GM18502 (cell line): ENCODE measurements at regions not wholly inside any gene's neighbourhood (a gene's known extent, or its start where the extent isn't known, plus 50 kb on each side); places are given as distances from the start of the nearest gene placed in this dataset.

Source experiments
- ATAC-seq: cut with Tn5 transposase; IDR thresholded peaks from one replicate; pipeline ENCODE4 v1.9.1; 2021; ENCODE audit warnings: mild to moderate bottlenecking; ENCODE audit not compliant: unreplicated experiment, poor library complexity

DNA sequence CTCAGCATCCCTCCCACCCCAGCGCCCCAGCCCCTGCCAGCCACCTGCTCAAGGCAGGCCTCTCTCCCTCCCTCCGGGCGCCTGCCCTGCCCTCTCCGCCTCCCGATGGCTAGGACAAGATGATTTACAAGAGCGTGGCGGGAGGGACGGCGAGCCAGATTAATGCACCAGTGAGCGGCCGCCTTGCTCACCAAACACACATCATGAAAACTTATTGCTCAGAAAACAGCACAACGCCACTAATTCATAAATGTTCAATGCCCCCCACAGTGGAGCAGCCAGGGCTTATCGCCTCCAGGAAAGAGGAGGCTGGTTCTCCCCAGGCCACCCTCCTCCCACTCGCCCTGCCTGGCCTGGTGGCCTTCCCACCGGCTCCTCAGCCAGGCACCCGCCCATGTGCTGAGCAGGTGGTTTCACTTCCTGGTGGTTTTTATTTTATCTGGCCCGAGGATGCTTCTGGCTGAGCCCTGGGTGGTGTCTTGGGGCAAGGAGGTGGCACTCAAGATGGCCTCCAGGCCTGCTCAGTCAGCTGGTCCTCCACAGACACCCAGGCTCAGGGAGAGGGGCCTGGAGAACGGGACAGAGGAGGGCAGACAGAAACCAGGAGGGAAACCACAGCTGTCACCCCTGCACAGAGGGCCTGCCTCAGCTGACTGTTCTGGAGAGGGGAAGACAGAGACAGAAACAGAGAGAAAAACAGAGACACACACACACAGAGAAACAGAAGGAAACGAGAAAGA is 284.9 kb downstream of the UACA start:
- peak; percentile 40 for ATAC-seq

DNA sequence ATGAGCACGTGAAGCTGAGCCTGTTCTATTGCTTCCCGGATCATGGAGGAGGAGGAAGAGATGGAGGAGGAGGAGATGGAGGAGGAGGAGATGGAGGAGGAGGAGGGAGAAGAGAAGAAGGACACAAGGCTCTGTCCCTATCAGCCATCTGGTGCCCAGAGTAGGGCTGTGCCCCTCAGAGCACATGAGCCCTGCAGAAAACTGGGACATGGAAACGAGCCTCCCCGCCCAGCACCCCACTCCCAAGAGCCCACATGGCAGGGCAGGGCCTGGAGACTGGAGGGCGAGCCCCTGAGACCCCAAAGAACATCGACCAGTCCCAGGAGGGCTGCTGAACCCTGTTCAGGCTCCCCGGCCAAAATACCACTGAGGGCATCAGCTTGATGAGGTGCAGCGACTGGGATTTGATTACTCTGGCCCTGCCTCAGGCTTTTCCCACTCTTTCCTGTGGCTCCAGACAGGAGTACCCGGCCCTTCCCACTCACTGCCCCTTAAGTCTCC is 285.6 kb downstream of the UACA start:
- ATAC-seq: no peak

DNA sequence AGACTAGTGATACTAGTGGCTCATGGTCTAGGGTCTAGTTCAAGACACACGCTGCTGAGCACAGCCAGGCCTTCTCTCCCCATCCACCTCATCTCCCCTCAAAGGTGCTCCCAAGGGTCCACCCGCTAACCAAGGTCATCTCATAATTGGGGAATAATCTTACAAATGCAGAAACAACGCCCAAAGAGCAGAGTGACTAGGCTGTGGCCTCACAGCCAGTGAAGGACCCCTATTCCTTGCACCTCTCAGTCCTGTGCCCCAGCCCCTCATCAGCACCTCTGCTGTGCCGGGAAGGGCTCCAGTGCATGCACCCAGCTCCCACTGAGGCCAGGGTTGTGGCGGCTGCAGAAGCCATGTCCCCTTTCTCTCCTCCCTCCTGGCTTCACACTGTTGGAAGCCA is 286.9 kb downstream of the UACA start:
- ATAC-seq: no peak

DNA sequence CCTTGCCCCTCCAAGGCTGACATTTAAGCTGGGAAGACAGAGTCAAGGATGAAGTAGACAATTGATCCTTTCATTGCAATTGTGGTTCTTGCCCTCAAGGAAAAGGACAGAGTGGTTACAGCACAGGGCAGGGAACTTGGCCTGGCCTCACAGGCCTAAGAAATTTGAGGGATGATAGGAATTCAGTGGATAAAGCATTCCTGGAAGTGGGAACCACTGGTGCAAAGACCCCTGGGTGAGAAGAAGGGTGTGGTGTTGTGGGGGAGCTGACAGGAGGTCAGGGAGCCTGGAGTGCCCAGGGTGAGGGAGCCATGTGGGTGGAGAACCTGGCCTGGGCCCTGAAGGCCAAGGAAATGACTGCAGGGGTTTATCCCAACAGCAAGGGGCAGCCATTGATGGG is 287.4 kb downstream of the UACA start:
- no peak for ATAC-seq

DNA sequence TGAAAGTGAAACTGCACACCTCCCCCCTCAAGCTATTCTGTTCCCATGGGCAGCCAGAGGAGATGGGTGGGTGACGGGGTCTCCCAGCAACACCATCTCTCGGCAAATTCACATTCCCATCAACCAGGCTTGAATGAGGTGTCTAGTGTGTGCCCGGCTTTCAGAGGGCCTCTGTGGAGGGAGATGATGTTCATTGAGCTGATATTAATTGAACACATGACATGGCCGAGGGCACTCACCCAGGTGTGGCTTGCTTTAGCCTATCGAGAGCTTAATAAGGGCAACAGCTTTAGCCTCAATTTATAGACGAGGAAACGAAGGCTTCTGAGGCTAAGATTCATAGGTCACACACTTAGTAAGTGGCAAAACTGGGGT is 288.0 kb downstream of the UACA start:
- no peak for ATAC-seq

DNA sequence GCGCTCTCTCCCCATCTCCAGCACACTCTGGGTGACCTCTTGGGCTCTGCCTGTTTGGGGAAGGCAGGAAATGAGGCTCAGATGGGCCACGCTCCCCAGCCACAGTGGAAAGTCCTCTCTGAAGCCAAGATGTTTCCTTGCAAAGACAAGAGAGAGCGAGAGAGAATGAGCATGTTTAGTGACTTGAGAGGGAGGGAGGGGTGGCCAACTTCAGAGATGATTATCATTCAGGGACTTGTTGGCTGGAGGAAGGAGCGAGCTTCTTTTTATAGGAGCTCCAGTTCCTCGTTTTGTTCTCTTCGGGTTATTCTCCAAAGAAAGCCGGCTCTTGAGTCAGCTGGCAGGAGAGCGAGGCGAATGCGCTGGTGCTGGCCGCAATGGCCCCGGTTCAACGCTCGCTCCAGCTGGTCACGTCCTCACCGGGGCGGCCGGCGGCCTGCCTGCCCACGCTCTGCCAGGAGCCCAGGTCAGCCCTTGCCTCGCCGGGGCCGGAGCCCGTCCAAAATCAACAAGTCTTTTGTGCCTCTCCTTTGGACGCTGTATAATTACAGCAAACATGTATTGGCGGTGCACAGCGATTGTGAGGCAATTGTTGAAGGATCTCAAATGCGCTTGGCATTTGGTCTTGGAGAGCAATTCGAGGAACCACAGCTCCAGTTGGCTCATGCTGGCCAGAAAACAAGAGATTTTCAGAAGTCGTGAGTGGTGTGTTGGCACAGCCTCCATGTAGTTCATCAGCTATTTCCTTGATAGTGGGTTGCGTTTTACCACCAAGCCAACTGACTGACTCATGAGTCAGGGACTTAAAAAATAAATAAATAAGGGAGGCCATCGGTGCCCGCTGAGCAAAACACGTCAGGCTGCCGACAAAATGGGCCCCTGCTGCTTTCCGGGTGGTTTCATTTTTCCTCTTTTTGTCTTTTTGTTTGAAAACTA is 288.6 kb downstream of the UACA start:
- ATAC-seq: no peak

DNA sequence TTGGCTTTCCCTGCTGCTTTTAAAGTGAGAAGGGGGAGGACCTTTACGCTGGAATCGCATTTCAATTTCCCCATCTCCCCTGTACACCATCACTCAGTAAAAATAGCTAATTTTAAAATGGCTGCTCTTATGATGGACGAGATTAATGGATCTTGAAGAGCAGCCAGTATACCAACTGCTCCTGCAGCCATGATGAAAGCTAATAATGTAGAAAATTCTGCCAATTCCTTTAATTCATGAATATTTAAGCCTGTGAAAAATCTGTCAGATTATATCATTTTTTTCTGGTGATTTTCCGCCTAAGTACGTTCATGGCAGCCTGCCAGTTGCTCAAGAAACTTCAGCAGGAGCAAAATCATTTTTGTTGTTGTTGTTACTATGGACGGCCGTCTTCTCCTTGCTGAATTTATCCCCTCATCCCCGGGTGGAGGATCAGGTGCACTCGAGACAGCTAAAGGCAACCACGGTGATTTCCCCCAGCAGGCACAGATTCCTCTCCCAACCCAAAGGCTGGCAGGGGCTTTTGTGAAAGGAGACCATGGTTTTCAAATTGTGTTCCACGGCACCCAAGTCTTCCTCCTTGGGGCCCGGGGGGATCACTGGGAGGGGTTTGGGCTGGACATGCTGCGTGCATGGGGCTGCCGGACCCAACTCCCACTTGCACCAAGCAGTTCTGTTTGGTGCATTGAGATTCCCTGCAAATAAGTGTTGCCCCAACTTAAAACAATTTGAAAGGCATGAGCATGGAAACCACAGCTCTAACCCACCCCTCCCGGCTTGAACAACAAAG is 289.6 kb downstream of the UACA start:
- no peak for ATAC-seq

DNA sequence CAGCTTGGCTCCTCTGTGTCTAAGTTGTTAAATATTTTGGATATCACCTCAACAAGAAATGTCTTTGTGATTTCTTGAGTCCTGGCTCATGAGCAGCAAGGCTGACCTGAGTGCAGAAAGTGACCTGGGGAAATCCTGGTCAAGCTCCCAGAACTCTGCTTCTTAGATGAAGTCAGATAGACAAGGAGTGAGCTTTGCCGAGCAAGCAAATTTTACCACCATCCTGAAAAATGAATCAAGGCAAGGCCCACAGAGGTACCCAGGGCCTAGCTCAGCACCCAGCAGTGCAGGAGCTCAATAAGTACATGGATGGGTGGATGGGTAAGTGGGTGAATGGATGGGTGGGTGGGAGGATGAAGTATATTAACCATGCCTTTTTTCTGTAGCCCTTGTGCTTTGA is 291.8 kb downstream of the UACA start:
- ATAC-seq: no peak

DNA sequence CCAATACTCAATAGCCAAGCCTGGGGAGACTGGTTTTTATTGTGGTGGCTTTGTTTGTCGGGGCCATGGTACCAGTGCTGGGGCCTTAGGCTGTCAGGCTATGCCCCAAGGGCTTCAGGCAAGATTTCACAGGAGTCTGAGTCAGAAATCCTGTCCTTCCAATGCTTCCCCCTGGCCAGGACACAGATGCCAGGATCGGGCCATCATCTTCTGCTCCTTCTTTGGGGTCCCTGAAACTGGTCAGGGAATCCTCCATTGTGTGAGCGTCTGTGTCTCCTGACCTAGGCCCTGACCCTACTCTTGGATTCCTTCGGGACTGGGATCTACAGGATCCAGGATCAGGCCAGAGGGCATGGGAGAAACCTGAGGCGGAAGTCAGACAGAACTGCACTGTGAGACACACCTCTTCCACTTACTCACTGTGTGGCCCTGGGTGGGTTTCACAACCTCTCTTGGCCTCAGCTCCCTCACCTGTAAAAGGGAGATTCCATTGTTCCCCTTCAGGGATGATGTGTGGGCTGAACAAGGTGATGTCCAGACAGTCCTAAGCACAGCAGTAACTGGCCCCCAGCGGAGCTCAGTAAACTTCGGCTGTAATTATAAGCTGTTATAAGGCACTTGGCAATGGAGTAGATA is 292.7 kb downstream of the UACA start:
- ATAC-seq: no peak

DNA sequence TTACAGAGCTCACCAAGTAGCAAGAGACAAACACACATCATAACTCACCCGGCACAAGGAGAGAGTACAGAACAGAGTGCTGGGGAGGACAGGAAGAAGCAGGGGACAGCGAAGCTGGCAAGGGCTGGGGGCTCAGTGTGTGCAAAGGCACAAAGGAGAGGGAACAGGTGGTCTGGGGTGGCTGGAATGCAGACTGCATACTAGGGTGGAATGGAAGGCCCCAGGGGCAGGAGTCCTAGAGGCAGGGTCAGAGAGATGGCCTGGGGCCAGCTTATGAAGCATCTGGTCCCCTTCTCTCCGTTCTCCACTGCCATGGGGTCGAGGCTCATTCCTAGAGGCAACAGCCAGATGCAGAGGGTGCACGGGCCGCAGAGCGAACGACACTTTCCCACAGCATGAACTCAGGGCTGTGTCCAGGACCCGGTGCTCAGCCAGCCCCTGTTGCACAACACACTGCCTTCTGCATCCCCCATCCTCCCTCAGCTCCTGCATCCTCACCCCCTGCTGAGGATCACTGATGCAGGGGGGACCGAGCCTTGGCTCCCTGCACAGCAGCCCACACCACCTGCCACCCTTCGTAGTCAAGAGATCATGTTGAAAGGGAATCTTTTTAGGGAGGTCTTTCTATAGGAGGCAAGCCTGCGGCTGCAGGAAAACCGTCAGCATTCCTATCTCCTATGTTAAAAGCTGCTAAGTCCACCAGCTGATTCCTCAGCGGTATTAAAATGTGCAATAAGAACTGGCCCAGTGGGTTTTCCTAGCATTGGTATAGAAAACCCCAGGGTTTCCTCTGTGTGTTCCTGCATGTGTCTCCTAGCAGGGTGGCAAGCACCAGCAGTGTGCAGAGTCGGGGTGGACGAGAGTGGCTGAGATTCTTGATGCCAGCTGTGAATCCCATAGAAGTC is 293.5 kb downstream of the UACA start:
- no peak for ATAC-seq

DNA sequence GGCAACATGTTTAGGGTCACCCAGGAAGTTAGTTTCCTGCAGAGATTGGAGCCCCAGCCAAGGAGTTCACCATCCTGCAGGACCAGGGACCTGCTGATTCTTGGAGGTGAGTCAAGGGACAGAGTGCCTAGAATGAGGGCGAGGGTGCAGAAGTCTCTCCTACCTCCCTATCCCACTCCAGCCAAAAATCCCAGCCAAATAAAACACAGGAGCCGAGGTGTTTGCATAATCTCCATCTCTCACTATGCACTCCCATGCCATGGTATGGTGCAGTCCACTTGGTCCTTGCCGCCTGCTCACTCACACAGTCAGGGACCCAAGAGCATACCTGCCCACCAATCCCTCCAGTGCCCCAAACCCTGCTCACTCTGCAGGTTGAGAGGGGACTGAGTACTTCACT is 294.2 kb downstream of the UACA start:
- no peak for ATAC-seq

DNA sequence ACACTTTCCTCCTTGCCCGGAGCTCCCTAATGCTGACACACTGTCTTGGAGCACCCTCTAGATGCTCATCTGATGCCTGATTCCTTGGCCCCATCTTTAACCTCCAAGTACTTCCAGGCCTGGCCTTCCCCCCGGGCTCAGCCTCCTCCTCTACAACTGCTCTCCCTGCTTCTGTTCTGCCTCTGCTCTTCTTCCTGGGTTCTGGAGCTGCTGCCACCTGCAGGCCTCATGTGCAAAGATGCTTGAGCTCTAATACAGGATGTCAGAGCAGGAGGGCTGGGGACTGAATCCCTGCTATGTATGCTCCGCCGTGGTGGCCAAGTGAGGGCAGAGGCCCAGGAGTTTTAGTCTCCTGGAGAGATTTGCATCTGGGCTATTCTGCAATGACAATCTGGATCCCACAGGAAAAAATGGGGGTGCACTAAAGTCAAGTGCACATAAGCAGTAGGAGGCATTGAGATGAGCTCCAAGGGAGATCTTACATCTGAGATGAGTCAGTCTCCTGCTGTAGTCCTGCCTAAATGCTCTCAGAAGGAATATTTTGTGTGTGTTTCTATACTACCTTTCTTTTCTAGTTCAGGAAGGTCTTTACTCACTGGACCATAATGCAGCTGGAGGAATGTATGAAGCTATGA is 296.3 kb downstream of the UACA start:
- ATAC-seq: no peak

DNA sequence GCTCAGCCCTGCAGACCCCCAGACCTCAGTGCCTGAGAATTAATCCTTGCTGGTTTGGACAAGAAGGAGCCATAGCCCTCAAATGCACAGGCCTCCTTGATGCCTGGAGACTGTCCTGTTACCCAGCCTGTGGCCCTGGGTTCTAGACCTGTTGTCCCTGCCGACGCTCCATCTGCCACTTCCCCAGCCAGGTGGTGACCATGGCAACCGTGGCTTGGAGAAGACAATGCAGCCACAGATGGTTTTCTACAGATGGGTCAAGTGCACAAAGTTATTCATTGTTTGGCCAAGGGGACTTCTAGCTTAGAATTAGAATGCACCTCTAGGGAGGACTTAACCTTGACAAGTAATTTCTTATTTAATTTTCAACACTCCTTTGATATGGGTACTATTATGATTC is 297.1 kb downstream of the UACA start:
- no peak for ATAC-seq

DNA sequence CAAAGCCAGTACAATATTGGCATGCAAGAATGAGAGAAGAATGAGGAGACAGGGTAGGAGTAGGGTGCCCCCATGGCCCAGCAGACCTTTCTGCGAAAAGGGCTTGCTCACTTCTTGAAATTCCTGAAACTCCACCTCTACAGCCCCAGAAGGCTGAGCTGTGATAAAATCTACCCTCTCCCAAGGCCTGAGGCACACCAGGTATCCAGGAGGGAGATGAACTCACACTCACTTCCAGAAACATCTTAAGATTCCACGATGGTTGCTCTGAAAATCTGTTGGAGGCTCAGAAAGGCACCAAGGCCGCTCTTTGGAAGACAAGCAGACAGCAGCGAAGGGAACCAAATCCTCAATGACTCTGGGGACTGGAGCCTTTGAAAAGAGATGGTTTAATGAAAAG is 297.5 kb downstream of the UACA start:
- no peak for ATAC-seq

DNA sequence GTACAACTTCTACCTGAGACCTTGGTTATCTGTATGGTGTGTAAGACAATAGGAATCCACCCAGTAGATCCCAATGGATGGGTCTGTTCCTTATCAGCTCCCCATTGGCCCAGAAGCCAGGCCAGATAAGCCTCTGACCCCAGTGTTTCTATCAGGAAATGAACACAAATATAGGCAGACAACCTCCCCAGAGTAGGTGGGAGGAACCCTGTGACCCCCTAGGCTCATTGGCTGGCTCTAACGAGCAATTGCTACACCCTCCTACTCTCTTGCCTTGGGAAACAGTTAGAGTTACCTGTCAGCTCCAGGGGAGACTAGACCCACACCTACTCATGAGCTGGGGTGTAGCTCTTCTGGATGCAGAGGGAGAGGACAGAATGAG is 299.9 kb downstream of the UACA start:
- peak; percentile 20 for ATAC-seq

DNA sequence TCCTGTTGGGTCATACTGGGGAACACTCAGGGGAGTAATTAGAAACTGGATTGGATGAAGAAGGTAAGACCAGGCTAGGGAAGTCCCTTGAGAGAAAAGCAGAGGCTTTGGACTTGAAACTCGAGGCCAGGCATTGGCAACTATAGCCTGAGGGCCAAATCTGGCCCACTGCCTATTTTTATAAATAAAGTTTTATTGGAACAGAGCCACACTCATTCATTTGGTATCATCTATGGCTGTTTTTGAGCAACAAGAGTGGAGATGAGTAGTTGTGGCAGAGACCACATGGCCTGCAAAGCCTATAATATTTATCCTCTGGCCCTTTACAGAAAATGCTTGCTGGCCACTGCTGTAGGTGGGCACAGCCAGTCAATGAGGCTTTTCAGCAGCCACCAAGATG is 301.4 kb downstream of the UACA start:
- ATAC-seq: no peak

DNA sequence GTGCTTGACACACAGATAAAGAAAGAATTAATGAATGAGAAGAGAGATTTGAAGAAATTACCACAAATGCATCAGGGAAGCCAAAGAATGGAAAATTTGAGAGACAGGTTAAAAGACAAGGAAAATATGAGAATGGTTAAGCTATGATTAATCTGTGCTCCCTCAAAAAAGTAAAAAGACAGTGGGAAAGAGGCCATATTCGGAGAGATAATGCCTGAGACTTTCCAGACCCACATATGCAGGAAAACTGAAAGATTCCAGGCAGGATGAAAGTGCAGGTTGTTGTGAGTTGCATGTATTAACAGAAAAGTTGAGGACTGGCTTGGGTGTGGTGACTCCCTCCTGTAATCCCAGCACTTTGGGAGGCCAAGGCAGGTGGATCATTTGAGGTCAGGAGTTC is 302.3 kb downstream of the UACA start:
- no peak for ATAC-seq

DNA sequence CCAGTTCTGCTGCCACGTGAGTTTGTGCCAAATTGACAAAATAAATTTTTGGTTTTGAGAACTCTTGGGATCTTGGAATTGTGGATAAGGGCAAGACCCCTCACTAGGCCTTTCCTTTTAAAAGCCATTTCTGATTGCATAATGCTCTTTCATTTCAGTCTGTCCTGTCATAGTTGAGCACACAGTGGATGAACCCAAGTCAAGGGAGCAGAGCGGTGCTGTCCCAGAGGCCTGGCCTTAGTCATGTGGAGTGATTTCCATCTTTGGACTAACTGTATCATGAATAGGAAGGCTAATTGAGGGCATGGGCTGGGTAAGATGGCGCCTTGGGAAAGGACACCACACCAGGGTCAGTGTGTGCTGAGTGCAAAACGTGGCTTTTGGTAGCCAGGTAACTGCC is 304.0 kb downstream of the UACA start:
- ATAC-seq: no peak

DNA sequence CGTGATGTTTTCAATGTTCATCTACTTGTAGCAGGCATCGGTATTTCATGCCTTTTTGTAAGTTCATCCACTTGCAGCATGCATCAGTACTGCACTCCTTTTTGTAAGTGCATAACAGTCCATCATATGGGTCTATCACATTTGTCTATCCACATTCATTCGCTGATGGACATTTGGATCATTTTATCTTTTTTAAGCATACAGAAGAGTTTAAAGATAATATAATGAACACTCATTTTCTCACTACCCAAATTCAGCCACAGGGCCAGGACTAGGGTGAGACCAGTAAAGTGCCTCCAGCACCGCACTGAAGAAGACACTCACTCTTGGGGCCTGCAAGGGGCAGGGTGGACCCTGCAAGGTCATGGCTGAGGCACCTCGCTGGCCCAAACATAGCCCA is 309.6 kb downstream of the UACA start:
- no peak for ATAC-seq
